GM06990 (cell line): ENCODE measurements at regions not wholly inside any gene's neighbourhood (a gene's known extent, or its start where the extent isn't known, plus 50 kb on each side); places are given as distances from the start of the nearest gene placed in this dataset.
"Not testable (repeated sequence)": the region's sequence is repeated elsewhere in the genome, so short reads cannot be mapped to it uniquely, and the experiment has no call there.

Source experiments
- DNase-seq: peaks from one replicate; pipeline ENCODE4 v3.0.0-alpha.2; 2011; ENCODE audit not compliant: insufficient read length; ENCODE audit errors: extremely low read depth
- H3K27me3 ChIP-seq: replicated peaks from 2 replicates; pipeline ENCODE4 v1.6.0; 2011; ENCODE audit warnings: low read length; ENCODE audit not compliant: control insufficient read depth, insufficient read depth
- H3K36me3 ChIP-seq: 2 replicates; pipeline ENCODE4 v1.5.1; 2011; ENCODE audit warnings: low read length; ENCODE audit not compliant: control insufficient read depth, insufficient read depth
- H3K4me3 ChIP-seq: replicated peaks from 2 replicates; pipeline ENCODE4 v1.5.1; 2011; ENCODE audit warnings: low read depth, mild to moderate bottlenecking, control low read depth, low read length
- CTCF ChIP-seq: IDR thresholded peaks from 2 replicates; pipeline ENCODE4 v1.5.1; 2011; ENCODE audit warnings: low read length, control low read depth, mild to moderate bottlenecking, inconsistent platforms; ENCODE audit not compliant: insufficient read depth, poor library complexity, severe bottlenecking

- H3K36me3 ChIP-seq: no peaks in the 10 kb centered on the region
- DNase-seq: no peak
- TF ChIP-seq CTCF: no peak
- H3K27me3 ChIP-seq: no peaks in the 10 kb centered on the region
- H3K4me3 ChIP-seq: no peak overlapping the region
Observed at GRCh38 chrX:41982953-41983352, 59.6 kb upstream of the CASK start.

GRCh38 chrX:41981481-41982013 lies 58.2 kb upstream of the CASK start:
- DNase-seq: no peak
- Histone ChIP-seq H3K27me3 (no peaks in the 10 kb centered on the region), H3K4me3 (no peak overlapping the region), H3K36me3 (no peaks in the 10 kb centered on the region)
- TF ChIP-seq CTCF: no peak

GRCh38 chrX:41974677-41975076 lies 51.3 kb upstream of the CASK start:
- H3K27me3 ChIP-seq, H3K4me3 ChIP-seq, H3K36me3 ChIP-seq, DNase-seq: not testable (repeated sequence)

- no peaks in the 10 kb centered on the region for H3K27me3 ChIP-seq
- TF ChIP-seq CTCF: no peak
- H3K4me3 ChIP-seq: no peak overlapping the region
- DNase-seq: no peak
- H3K36me3 ChIP-seq: no peaks in the 10 kb centered on the region
Observed at GRCh38 chrX:41973208-41973607, 49.9 kb upstream of the CASK start.
